Upper lobe of right lung (tissue), 1 donor: ENCODE measurements at regions not wholly inside any gene's neighbourhood (a gene's known extent, or its start where the extent isn't known, plus 50 kb on each side); places are given as distances from the start of the nearest gene placed in this dataset.
A peak's percentile ranks its signal among the peaks of the same experiment; 100 is the strongest.

Experiments
- ATAC-seq: fragments of 200-7000 bp; cut with Tn5 transposase; one replicate; pipeline ENCODE4 v1.9.1; 2020; ENCODE audit warnings: mild to moderate bottlenecking, moderate library complexity
- DNase-seq: peaks from one replicate; pipeline ENCODE4 v3.0.0-alpha.2; 2020
- H3K27ac ChIP-seq: fragments of 200-600 bp; one replicate; pipeline ENCODE4 v1.8.0; 2022
- H3K27me3 ChIP-seq: fragments of 200-600 bp; one replicate; pipeline ENCODE4 v1.8.0; 2022; ENCODE audit warnings: mild to moderate bottlenecking
- H3K36me3 ChIP-seq: fragments of 200-600 bp; one replicate; pipeline ENCODE4 v1.8.0; 2022
- H3K4me1 ChIP-seq: fragments of 200-600 bp; one replicate; pipeline ENCODE4 v1.8.0; 2022
- H3K4me3 ChIP-seq: fragments of 200-600 bp; one replicate; pipeline ENCODE4 v1.8.0; 2022; ENCODE audit warnings: mild to moderate bottlenecking
- H3K9me3 ChIP-seq: fragments of 200-600 bp; one replicate; pipeline ENCODE4 v1.8.0; 2022
- CTCF ChIP-seq: fragments of 200-600 bp; IDR thresholded peaks from one replicate; pipeline ENCODE4 v1.8.0; 2022; ENCODE audit warnings: antibody characterized with exemption
- intact Hi-C: fragments of 100-400 bp; cut with DNase I; formaldehyde crosslinking; loops from one replicate; pipeline ENCODE4 v1.11.0; 2022
- donor health status: DM: no; HTN: yes; CAD: no; lungs with severe emphysema.

GRCh38 chr1:57633881-57634280 lies 210.0 kb upstream of the DAB1 start:
- TF ChIP-seq CTCF = no peak
- intact Hi-C loops = no loop called here
- no peaks in the 10 kb centered on the region for H3K36me3 ChIP-seq
- no peaks in the 10 kb centered on the region for H3K9me3 ChIP-seq
- H3K4me3 ChIP-seq = no peak overlapping the region
- ATAC-seq (no peak), DNase-seq (no peak)
- no peak overlapping the region for H3K27ac ChIP-seq
- peaks cover 6% of the 10 kb centered on the region for H3K27me3 ChIP-seq
- H3K4me1 ChIP-seq = no peaks in the 10 kb centered on the region

GRCh38 chr1:57633056-57633455 lies 209.2 kb upstream of the DAB1 start:
- Histone ChIP-seq H3K27ac (no peak overlapping the region), H3K4me3 (no peak overlapping the region), H3K4me1 (no peaks in the 10 kb centered on the region), H3K36me3 (no peaks in the 10 kb centered on the region), H3K27me3 (peaks cover 6% of the 10 kb centered on the region), H3K9me3 (no peaks in the 10 kb centered on the region)
- no peak for TF ChIP-seq CTCF
- ATAC-seq (no peak), DNase-seq (no peak)
- intact Hi-C loops = no loop called here

GRCh38 chr1:57632401-57632800 lies 208.5 kb upstream of the DAB1 start:
- no peak for TF ChIP-seq CTCF
- ATAC-seq (peak; percentile 45), DNase-seq (no peak)
- Histone ChIP-seq H3K4me1 (no peaks in the 10 kb centered on the region), H3K27ac (no peak overlapping the region), H3K4me3 (no peak overlapping the region), H3K27me3 (peaks cover 6% of the 10 kb centered on the region), H3K36me3 (no peaks in the 10 kb centered on the region), H3K9me3 (no peaks in the 10 kb centered on the region)
- intact Hi-C loops = no loop called here

GRCh38 chr1:57627612-57628011 lies 203.8 kb upstream of the DAB1 start:
- no peak overlapping the region for H3K4me3 ChIP-seq
- H3K4me1 ChIP-seq = no peaks in the 10 kb centered on the region
- ATAC-seq (no peak), DNase-seq (no peak)
- H3K27ac ChIP-seq = no peak overlapping the region
- no peaks in the 10 kb centered on the region for H3K27me3 ChIP-seq
- intact Hi-C loops = no loop called here
- TF ChIP-seq CTCF = no peak
- H3K36me3 ChIP-seq = no peaks in the 10 kb centered on the region
- no peaks in the 10 kb centered on the region for H3K9me3 ChIP-seq

- Histone ChIP-seq H3K4me3 (no peak overlapping the region), H3K9me3 (no peaks in the 10 kb centered on the region), H3K27ac (no peak overlapping the region), H3K4me1 (no peaks in the 10 kb centered on the region), H3K36me3 (no peaks in the 10 kb centered on the region), H3K27me3 (no peaks in the 10 kb centered on the region)
- TF ChIP-seq CTCF = no peak
- DNase-seq (no peak), ATAC-seq (no peak)
- intact Hi-C loops = no loop called here
Observed at GRCh38 chr1:57623791-57624538, 200.1 kb upstream of the DAB1 start.
